HG02884 (cell line): ENCODE measurements at regions not wholly inside any gene's neighbourhood (a gene's known extent, or its start where the extent isn't known, plus 50 kb on each side); places are given as distances from the start of the nearest gene placed in this dataset.
"Not testable (repeated sequence)": the region's sequence is repeated elsewhere in the genome, so short reads cannot be mapped to it uniquely, and the experiment has no call there.

ENCODE experiments used
- ATAC-seq: cut with Tn5 transposase; IDR thresholded peaks from one replicate; pipeline ENCODE4 v1.9.1; 2021; ENCODE audit warnings: mild to moderate bottlenecking, moderate library complexity; ENCODE audit not compliant: unreplicated experiment

DNA sequence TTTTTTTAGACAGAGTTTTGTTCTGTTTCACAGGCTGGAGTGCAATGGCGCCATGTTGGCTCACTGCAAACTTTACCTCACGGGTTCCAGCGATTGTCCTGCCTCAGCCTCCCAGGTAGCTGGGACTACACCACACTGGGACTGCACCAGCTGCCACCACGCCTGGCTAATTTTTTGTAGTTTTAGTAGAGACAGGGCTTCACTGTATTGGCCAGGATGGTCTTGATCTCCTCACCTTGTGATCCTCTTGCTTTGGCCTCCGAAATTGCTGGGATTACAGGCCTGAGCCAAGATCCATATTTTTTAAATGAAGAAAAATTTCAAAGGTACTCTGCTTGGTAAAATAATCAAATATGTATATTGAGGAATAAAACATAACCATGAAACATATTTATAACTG lies 195.8 kb upstream of the TPTE start:
- peak; percentile 64 for ATAC-seq

DNA sequence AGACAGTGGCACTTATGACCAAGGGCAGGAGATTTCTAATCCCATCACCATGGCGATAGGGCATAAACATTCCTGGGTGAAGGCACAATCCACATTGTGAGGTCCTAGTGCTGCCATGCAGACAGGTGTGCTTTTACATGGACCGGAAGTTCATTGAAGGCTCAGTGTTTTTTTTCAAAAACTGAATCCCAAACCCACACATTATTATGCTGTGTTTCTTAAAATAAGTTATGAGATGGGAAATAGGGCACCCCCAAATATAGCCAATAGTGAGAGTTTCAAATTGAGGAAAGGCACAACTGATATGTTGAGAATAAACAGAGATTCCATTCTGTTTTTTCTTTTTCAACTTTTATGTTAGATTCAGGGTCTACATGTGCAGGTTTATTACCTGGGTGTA lies 195.2 kb upstream of the TPTE start:
- ATAC-seq = not testable (repeated sequence)

GRCh38 chr21:10328646-10329045 lies 192.7 kb upstream of the TPTE start:
- ATAC-seq = not testable (repeated sequence)

- ATAC-seq = not testable (repeated sequence)
Measured at GRCh38 chr21:10330641-10331119, 190.7 kb upstream of the TPTE start.

DNA sequence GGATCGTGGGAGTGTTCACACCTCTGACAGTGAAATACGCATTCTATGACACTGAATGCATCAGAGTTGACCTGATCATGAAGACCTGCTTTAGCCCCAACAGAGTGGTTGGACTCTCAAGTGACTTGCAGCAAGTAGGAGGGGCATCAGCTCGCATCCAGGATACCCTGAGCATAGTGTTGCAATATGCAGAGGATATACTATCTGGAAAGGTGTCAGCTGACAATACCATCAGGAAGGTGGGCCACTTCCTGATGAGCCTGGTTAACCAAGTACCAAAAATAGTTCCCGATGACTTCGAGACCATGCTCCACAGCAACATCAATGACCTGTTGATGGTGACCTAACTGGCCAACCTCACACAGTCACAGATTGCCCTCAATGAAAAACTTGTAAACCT lies 190.2 kb upstream of the TPTE start:
- not testable (repeated sequence) for ATAC-seq

DNA sequence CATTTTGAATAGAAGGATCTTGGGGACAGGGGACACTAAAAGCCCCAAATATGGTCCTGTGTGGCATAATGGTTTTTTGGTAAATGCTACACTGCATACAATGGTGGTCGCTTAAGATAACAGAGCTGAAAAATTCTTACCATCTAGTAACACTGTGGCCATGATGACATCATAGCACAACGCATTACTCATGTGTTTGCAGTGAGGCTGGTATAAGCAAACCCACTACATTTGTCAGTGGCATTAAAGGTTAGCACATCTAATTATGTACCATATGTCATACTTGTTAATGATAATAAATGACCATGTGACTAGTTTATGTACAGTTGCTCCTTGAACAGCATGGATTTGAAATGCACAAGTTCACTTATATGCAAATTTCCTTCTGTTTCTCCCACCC lies 188.4 kb upstream of the TPTE start:
- not testable (repeated sequence) for ATAC-seq

- not testable (repeated sequence) for ATAC-seq
Measured at GRCh38 chr21:10334391-10334790, 187.0 kb upstream of the TPTE start.

DNA sequence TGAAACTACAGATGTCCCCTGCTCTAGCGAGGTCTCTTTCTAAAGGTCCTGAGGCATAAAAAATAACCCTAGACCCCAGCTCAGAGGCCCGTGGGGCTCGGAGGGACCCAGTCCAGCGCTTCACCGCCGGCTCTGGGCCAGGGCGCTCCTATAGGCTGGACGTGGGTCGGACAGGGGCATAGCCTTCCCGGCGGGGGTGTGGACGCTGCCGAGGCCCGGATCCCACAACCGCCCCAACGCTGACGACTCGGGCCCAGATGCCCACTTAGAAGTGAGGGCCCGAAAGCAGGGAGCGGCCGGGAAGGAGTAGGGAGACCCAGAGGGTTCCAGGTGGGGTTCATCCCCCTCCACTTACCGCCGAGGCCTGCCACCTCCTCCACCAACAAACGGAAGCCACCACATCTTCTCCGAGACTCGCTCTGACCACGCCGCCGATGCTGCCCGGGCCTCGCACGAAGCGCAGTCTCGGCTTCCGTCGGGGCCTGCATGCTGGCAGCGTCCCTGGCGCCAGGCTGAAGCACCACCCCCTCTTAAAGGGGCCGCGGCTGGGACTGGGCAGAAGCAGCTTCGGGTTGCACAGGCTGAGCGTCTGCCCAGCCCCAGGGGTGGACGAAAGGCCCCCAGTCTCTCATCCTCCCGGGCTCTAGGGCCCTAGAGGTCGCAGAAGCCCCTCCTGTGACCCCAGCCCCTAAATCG lies 179.0 kb upstream of the TPTE start:
- ATAC-seq = not testable (repeated sequence)

- not testable (repeated sequence) for ATAC-seq
Measured at GRCh38 chr21:10343146-10343935, 178.0 kb upstream of the TPTE start.

GRCh38 chr21:10344266-10344665 lies 177.1 kb upstream of the TPTE start:
- not testable (repeated sequence) for ATAC-seq

DNA sequence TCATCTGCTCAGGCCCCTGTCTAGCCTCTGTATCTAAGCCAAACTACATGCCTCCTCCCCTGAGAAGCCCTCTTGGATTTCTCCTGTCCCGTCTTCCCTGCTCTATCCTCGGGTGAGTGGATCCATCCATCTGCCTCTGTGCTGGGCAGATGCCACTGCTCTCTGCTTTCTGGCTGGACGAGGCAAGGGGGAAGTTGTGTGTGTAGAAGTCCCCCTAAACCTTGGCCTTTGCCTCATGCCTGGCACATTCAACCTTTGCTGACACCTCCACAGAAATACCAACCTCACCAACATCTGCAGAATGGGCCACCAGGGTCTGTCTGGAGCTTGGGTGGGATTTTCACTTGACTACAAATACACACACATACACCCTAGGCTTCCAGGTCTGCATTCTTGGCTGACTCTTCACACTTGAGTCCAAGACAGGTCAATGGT lies 176.2 kb upstream of the TPTE start:
- not testable (repeated sequence) for ATAC-seq

GRCh38 chr21:10346249-10346648 lies 175.1 kb upstream of the TPTE start:
- ATAC-seq = not testable (repeated sequence)

GRCh38 chr21:10346933-10347615 lies 174.3 kb upstream of the TPTE start:
- ATAC-seq = not testable (repeated sequence)

DNA sequence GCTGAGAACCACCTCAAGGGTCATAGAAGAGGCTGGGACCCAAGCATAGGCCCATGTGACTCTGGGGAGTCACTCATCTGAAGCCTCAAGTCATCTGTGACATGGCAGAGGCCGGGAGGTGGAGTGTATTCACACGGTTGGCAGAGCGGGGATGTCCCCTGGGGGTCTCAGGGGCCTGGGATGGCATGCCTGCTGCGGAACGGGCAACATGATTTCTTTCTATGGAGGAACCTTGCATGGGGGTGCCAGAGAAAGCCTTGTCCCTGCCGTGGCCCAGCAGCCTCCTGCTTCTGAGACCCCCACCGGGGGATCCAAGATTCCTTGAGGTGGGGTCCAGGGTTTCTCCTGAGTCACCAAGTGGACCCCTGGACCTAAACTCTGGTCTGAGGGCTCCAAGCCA lies 173.7 kb upstream of the TPTE start:
- not testable (repeated sequence) for ATAC-seq

- ATAC-seq = not testable (repeated sequence)
Measured at GRCh38 chr21:10348150-10348549, 173.2 kb upstream of the TPTE start.

DNA sequence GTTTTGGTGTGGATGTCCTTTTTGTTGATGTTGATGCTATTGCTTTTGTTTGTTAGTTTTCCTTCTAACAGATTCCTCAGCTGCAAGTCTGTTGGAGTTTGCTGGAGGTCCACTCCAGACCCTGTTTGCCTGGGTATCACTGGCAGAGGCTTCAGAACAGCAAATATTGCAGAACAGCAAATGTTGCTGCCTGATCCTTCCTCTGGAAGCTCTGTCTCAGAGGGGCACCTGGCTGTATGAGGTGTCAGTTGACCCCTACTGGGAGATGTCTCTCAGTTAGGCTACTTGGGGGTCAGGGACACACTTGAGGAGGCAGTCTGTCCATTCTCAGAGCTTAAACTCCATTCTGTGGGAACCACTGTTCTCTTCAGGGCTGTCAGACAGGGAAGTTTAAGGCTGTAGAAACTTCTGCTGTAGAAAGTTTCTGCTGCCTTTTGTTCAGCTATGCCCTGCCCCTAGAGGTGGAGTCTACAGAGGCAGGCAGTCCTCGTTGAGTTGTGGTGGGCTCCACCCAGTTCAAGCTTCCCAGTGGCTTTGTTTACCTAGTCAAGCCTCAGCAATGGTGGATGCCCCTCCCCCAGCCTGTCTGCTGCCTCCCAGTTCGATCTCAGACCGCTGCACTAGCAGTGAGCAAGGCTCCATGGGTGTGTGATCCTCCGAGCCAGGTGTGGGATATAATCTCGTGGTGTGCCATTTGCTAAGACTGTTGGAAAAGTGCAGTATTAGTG lies 166.4 kb upstream of the TPTE start:
- not testable (repeated sequence) for ATAC-seq

GRCh38 chr21:10359120-10359519 lies 162.3 kb upstream of the TPTE start:
- not testable (repeated sequence) for ATAC-seq

GRCh38 chr21:10359911-10360310 lies 161.5 kb upstream of the TPTE start:
- ATAC-seq = not testable (repeated sequence)

- not testable (repeated sequence) for ATAC-seq
Measured at GRCh38 chr21:10361214-10361736, 160.1 kb upstream of the TPTE start.

GRCh38 chr21:10362816-10363215 lies 158.6 kb upstream of the TPTE start:
- not testable (repeated sequence) for ATAC-seq
